CD14-positive monocyte (primary cell): ENCODE measurements at regions not wholly inside any gene's neighbourhood (a gene's known extent, or its start where the extent isn't known, plus 50 kb on each side); places are given as distances from the start of the nearest gene placed in this dataset.

Source experiments
- DNase-seq, 3 donors: peaks; one replicate each; pipeline ENCODE4 v3.0.0-alpha.2; 2011 to 2022
- H2AFZ ChIP-seq: 2 replicates; pipeline ENCODE4 v1.6.0; 2012; ENCODE audit warnings: mild to moderate bottlenecking, low read depth, low read length, inconsistent platforms; ENCODE audit not compliant: insufficient read depth, poor library complexity, severe bottlenecking
- H3K27ac ChIP-seq, 2 donors: 1 replicate in 1 of 2; 2 replicates in 1 of 2; pipeline ENCODE4 v1.5.1; 2012 to 2013; ENCODE audit warnings: low read length in 2 of 2, control low read depth in 1 of 2, inconsistent platforms in 1 of 2, low read depth in 1 of 2, mild to moderate bottlenecking in 1 of 2
- H3K27me3 ChIP-seq, 2 donors: one replicate each; pipeline versions ENCODE4 v1.6.0 to v1.6.1; 2011 to 2013; ENCODE audit warnings: low read length in 2 of 2; ENCODE audit not compliant: control insufficient read depth in 2 of 2, insufficient read depth in 2 of 2
- H3K36me3 ChIP-seq, 2 donors: replicated peaks in 1 of 2; 1 replicate in 1 of 2; 2 replicates in 1 of 2; pipeline versions ENCODE4 v1.5.1 to v1.6.1; 2012 to 2013; ENCODE audit warnings: low read length in 2 of 2, control low read depth in 1 of 2, inconsistent platforms in 1 of 2, mild to moderate bottlenecking in 1 of 2; ENCODE audit not compliant: insufficient read depth in 2 of 2, control insufficient read depth in 1 of 2
- H3K4me1 ChIP-seq, 2 donors: 1 replicate in 1 of 2; 2 replicates in 1 of 2; pipeline versions ENCODE4 v1.5.1 to v1.6.1; 2012 to 2013; ENCODE audit warnings: low read length in 2 of 2, control low read depth in 1 of 2, inconsistent platforms in 1 of 2, mild to moderate bottlenecking in 1 of 2, moderate library complexity in 1 of 2; ENCODE audit not compliant: insufficient read depth in 2 of 2, control insufficient read depth in 1 of 2
- H3K4me2 ChIP-seq: replicated peaks from 2 replicates; pipeline ENCODE3; 2012; ENCODE audit warnings: low read length, moderate library complexity, mild to moderate bottlenecking; ENCODE audit not compliant: poor library complexity, severe bottlenecking; ENCODE audit errors: extremely low read depth
- H3K4me3 ChIP-seq, 3 experiments: fragments of 200-600 bp in 1 of 3; sonication (generic) in 1 of 3; replicated peaks in 1 of 3; 1 replicate in 2 of 3; 2 replicates in 1 of 3; pipeline ENCODE4 v1.5.1; 2011 to 2013; ENCODE audit warnings: low read length in 3 of 3, mild to moderate bottlenecking in 3 of 3, control low read depth in 2 of 3, low read depth in 2 of 3, inconsistent platforms in 1 of 3, moderate library complexity in 1 of 3
- H3K79me2 ChIP-seq: 2 replicates; pipeline ENCODE4 v1.6.0; 2012; ENCODE audit warnings: mild to moderate bottlenecking, control low read depth, inconsistent platforms, low read length, moderate library complexity; ENCODE audit not compliant: insufficient read depth
- H3K9ac ChIP-seq: 2 replicates; pipeline ENCODE4 v1.6.0; 2017; ENCODE audit warnings: low read length, mild to moderate bottlenecking; ENCODE audit not compliant: insufficient read depth, poor library complexity, severe bottlenecking
- H3K9me3 ChIP-seq, 2 donors: replicated peaks in 1 of 2; 1 replicate in 1 of 2; 2 replicates in 1 of 2; pipeline versions ENCODE4 v1.5.1 to v1.6.1; 2012 to 2013; ENCODE audit warnings: low read length in 2 of 2, control low read depth in 1 of 2; ENCODE audit not compliant: control insufficient read depth in 1 of 2, insufficient read depth in 1 of 2
- H4K20me1 ChIP-seq: 2 replicates; pipeline ENCODE4 v1.6.0; 2012; ENCODE audit warnings: mild to moderate bottlenecking, low read length, control low read depth, moderate library complexity; ENCODE audit not compliant: insufficient read depth
- H3K27ac Mint-ChIP-seq, 7 donors: one replicate each; pipeline ENCODE4 v1.8.0; 2020; ENCODE audit warnings: mild to moderate bottlenecking in 7 of 7, mixed read lengths in 7 of 7, moderate library complexity in 6 of 7, inconsistent platforms in 2 of 7
- H3K27me3 Mint-ChIP-seq, 3 donors: one replicate each; pipeline ENCODE4 v1.8.0; 2021 to 2022; ENCODE audit warnings: low read depth in 3 of 3, mild to moderate bottlenecking in 3 of 3, mixed read lengths in 3 of 3, moderate library complexity in 3 of 3, inconsistent platforms in 1 of 3
- H3K36me3 Mint-ChIP-seq, 2 donors: one replicate each; pipeline ENCODE4 v1.8.0; 2020; ENCODE audit warnings: mixed read lengths in 2 of 2, inconsistent platforms in 1 of 2, mild to moderate bottlenecking in 1 of 2
- H3K4me1 Mint-ChIP-seq: one replicate; pipeline ENCODE4 v1.8.0; 2020; ENCODE audit warnings: mild to moderate bottlenecking, mixed read lengths
- H3K4me3 Mint-ChIP-seq, 2 donors: one replicate each; pipeline ENCODE4 v1.8.0; 2020; ENCODE audit warnings: mild to moderate bottlenecking in 2 of 2, mixed read lengths in 2 of 2, moderate library complexity in 1 of 2
- H3K9me3 Mint-ChIP-seq, 7 donors: one replicate each; pipeline ENCODE4 v1.8.0; 2020 to 2022; ENCODE audit warnings: mixed read lengths in 7 of 7, mild to moderate bottlenecking in 6 of 7, moderate library complexity in 6 of 7, inconsistent platforms in 2 of 7
- WGBS: methylation state at CpG from one replicate; pipeline ENCODE4 v1.1.5; 2013; ENCODE audit warnings: missing lambda C conversion rate; ENCODE audit not compliant: insufficient coverage; 5-methylcytosine and 5-hydroxymethylcytosine counted together
- intact Hi-C, 2 donors: fragments of 100-400 bp; cut with micrococcal nuclease; formaldehyde crosslinking; loops; one replicate each; pipeline versions ENCODE4 v1.15.0 to v1.15.1; 2023
- TF ChIP-seq, protein P1 (sequence below): fragments of 200-600 bp; IDR thresholded peaks from one replicate; pipeline ENCODE4 v1.8.0; 2022; ENCODE audit warnings: antibody characterized with exemption, mild to moderate bottlenecking

GRCh38 chr3:115380883-115381572, 233.9 kb upstream of the ZBTB20 start:
- Histone ChIP-seq H2AFZ (no peak overlapping the region), H3K27me3 (no peaks in the 10 kb centered on the region), H3K9me3 (no peaks in the 10 kb centered on the region), H3K4me1 (no peaks in the 10 kb centered on the region), H3K36me3 (no peaks in the 10 kb centered on the region), H3K79me2 (no peaks in the 10 kb centered on the region), H4K20me1 (no peaks in the 10 kb centered on the region), H3K27ac (no peak overlapping the region), H3K9ac (no peak overlapping the region), H3K4me2 (no peak overlapping the region), H3K4me3 (no peak overlapping the region)
- WGBS: no CpG with 5 or more reads among the region's 3 CpGs
- TF ChIP-seq, protein P1, sequence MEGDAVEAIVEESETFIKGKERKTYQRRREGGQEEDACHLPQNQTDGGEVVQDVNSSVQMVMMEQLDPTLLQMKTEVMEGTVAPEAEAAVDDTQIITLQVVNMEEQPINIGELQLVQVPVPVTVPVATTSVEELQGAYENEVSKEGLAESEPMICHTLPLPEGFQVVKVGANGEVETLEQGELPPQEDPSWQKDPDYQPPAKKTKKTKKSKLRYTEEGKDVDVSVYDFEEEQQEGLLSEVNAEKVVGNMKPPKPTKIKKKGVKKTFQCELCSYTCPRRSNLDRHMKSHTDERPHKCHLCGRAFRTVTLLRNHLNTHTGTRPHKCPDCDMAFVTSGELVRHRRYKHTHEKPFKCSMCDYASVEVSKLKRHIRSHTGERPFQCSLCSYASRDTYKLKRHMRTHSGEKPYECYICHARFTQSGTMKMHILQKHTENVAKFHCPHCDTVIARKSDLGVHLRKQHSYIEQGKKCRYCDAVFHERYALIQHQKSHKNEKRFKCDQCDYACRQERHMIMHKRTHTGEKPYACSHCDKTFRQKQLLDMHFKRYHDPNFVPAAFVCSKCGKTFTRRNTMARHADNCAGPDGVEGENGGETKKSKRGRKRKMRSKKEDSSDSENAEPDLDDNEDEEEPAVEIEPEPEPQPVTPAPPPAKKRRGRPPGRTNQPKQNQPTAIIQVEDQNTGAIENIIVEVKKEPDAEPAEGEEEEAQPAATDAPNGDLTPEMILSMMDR: no peak
- Mint-ChIP-seq H3K9me3 (peaks cover 0 to 2% (median 0%) of the 10 kb centered on the region in 7 donors), H3K4me1 (no peaks in the 10 kb centered on the region), H3K27me3 (peaks cover 0 to 2% (median 0%) of the 10 kb centered on the region in 3 donors), H3K27ac (no peak overlapping the region), H3K36me3 (no peaks in the 10 kb centered on the region), H3K4me3 (no peak overlapping the region)
- intact Hi-C loops: no loop called here
- no peak for DNase-seq

GRCh38 chr3:115381573-115381912, 234.5 kb upstream of the ZBTB20 start:
- H3K4me3 ChIP-seq: no peak overlapping the region
- H3K9me3 Mint-ChIP-seq: peaks cover 0 to 2% (median 0%) of the 10 kb centered on the region in 7 donors
- H3K79me2 ChIP-seq: no peaks in the 10 kb centered on the region
- no peaks in the 10 kb centered on the region for H3K27me3 ChIP-seq
- no peaks in the 10 kb centered on the region for H4K20me1 ChIP-seq
- H3K4me2 ChIP-seq: no peak overlapping the region
- 90% methylated on average over 4 of the region's 5 CpGs for WGBS
- no peak overlapping the region for H3K27ac ChIP-seq
- intact Hi-C loops: no loop called here
- H3K4me1 ChIP-seq: no peaks in the 10 kb centered on the region
- no peaks in the 10 kb centered on the region for H3K36me3 ChIP-seq
- H3K9ac ChIP-seq: no peak overlapping the region
- no peaks in the 10 kb centered on the region for H3K4me1 Mint-ChIP-seq
- peaks cover 0 to 2% (median 0%) of the 10 kb centered on the region in 3 donors for H3K27me3 Mint-ChIP-seq
- H3K27ac Mint-ChIP-seq: no peak overlapping the region
- H2AFZ ChIP-seq: no peak overlapping the region
- no peak for DNase-seq
- H3K36me3 Mint-ChIP-seq: no peaks in the 10 kb centered on the region
- H3K4me3 Mint-ChIP-seq: no peak overlapping the region
- no peaks in the 10 kb centered on the region for H3K9me3 ChIP-seq
- TF ChIP-seq, protein P1: no peak
